ENCODE measurements at regions not wholly inside any gene's neighbourhood (a gene's known extent, or its start where the extent isn't known, plus 50 kb on each side); places are given as distances from the start of the nearest gene placed in this dataset.

DNA sequence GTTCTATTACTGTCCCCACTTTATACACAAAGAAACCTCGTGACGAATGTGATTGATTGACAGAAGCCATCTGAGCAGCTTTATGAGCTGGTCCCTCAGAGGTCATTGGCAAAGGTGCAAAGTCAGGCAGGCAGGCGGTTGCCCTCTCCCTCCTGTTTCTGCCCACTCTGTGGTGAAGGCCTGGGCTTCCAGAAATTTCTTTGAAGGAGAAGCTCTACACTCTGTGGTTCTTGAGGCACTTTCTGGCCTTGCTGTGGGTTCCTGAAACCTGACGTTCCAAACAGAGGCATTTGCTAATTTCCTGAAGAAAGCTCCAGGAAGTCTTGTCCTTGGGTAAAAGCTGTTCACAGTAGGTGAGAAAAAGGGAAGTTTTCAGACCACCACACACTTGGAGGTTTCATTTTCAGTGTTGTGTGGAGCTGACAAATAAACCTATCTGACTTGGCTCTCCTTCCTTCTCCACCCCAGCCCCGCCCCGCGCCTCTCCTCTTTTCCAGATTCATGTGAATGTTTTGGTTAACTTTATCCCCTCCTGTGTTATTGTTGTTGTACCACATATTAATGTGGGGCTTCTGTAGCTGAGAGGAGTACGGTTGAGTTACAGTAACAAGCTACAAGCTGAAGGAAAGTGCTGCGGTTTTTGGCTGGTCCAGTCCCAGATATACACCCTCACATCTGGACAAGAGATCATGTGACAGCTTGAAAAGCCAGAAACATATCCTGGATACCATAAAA is 274.1 kb downstream of the CLIC5 start:
- DNase-seq (ENCODE audit: low read depth in 2 of 2), result no peak

DNA sequence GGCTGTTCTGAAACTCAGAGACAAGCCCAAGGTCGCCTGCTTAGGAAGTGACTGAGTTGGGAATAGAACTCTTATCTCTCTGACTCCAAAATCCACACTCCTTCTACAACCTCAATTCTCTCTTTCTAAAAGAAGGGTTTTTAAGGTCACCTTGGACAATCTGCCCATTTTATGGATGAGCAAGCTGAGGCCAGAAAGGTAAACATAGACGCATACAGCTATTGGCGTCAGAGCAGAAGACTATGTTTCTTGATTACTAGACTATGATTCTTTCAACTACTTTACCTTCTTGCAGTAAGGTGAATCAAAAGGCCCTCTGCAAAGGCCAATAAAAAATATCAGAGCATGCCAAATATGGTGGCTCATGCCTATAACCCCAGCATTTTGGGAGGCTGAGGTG is 276.6 kb downstream of the CLIC5 start:
- no peak for DNase-seq (ENCODE audit: low read depth in 2 of 2)

DNA sequence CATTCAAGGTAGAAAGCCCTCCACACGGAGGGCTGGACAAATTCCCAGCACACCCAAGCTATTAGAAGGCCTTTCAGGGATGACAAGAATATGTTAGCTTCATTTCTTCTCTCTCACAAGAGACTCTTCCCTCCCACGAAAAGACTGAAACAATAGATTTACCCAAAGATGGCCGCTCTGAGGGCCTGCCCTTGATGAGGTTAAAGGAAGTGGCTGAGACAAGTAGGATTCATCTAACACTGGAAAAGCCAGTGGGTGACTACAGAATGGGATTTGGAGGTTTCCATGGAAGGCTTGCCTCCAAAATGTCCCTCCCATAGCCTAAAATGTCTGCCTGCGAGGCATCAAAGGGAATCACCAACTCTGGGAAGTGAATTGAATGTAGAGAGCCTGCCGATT is 277.6 kb downstream of the CLIC5 start:
- no peak for DNase-seq (ENCODE audit: low read depth in 2 of 2)

DNA sequence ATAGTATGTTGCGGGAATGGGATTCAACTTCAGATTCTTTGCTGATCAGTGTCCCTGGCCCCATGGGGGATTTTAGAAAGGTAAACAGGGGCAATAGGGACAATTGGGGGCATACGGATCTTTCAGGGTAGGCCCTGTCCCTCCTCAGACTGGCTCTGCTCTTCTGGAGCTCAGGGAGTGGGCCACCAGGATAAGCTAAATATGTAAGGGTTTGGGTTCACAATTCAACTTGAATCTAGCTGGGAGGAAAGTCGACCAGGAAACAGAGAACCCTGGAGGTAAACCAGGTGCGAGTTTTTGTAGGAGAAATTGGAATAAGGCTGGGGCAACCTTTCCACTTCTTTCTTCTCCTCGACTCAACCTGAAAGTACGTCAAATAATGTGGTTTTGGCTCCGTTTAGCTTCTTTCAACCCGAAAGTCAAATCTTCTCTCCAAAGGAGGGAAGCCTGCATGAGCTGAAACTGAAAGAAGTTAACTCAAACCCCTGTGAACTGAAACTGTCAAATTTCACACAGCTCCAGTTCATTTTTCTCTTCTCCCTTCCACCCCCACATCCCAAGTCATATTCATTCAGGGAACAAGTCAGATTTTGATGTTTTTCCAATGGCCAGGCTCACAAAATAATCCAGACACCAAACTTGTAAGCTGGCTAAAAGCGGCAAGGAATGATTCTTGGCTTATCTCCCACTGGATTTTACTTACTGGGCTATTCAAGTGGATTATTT is 278.2 kb downstream of the CLIC5 start:
- no peak for DNase-seq (ENCODE audit: low read depth in 2 of 2)

DNA sequence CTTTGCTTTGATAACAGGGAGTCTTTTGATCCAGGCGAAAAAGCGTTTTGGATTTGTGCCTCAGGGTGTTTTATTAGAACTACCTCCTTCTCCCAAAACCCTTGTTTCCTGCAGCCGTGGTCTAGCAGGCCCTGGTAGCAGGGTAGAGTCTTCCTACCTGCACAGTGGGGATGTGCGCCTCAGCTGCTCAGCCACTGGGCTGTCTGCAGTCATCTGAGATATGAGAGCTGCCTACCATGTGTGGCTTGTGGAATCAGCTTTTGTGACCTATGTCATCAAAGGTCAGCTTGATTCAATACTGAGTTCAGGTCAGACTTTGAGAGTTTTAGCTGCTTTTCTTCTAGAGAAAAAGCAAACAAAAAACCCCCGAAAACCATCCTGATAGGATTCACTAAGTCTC is 279.5 kb downstream of the CLIC5 start:
- DNase-seq (ENCODE audit: low read depth in 2 of 2), result no peak

DNA sequence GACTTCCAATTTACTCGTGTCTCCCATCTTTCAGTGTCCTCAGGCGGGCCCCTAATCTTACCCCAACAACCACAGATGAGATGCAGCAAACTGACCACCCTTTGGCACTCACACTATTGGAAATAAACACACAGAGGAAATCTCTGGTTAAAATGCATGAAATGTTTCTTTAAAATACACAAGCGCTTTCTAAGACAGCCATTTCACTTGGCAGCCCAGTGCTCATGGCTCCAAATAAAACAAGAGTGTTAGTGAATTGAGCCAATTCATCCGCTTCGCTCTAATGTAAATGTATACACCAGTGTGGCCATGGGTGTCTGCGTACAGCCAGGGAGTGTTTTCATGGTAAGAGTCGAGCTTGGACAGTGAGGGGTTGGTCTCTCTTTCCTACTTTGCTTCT is 282.9 kb downstream of the CLIC5 start:
- DNase-seq (ENCODE audit: low read depth in 2 of 2), result no peak

DNA sequence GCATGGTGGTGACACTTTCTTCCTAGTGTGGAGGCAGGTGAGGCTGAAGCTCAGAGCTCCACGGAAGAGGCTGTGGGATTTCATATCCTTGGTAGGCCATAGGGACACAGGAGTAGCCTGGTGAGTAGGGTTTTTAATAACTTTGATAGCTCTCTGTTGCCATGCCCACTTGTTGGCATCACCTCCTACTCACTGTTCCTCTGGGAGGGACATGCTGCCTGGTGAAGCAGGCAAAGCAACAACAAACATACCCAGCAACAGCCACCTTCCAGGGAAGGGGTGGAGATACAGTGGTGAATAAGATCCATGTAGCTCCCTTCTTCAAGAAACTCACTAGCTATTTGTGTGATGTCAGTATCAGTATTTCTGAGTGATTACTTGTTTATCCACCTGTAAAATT is 285.4 kb downstream of the CLIC5 start:
- no peak for DNase-seq (ENCODE audit: low read depth in 2 of 2)

DNA sequence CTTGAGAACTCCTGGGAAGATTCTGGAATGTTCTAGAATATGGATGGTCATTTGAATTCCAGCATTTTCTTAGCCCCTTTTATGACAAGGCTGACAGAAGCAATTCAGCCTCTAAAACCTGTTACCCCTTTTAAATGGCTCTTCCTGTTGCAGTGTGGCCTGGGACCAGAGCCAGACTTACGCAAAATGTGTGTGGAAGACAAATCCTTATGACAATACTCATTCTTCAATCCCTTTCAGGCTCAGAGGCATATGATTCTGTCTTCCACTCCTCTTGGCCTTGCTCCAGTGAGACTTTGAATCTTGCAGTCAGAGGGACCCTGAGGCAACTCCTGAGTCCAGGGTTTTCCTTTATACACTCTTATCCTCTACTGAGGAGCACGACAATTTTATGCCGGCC is 287.0 kb downstream of the CLIC5 start:
- DNase-seq (ENCODE audit: low read depth in 2 of 2), result no peak

DNA sequence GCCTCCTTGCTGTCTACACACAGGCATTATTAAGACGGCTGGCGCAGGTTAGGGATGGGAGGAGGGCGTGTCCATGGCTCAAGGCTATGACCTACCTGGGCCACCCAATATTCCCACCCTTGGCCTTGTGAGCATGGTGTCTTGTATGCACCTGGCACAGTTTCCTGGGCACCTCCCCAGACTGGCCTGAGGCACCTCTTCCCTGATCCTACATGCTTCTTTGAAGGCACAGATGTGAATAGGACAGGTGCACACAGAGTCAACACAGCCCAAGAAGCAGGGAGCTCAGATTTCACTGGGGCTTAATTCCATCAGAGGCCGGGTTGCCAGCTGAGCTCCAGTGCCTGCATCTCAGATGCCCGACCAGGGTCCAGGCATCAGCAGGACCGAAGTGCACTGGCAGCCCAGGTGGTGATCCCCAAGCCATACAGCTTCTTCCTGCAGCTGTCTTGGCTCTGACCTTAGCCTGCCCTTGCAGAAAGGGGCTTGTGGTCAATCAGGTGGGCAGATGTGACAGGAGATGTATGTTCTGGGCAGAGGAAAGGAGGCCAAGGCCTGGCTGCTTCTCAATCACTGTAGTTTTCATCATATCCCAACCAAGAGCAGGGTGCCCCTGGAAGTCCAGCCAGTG is 287.7 kb downstream of the CLIC5 start:
- DNase-seq (ENCODE audit: low read depth in 2 of 2), result no peak

DNA sequence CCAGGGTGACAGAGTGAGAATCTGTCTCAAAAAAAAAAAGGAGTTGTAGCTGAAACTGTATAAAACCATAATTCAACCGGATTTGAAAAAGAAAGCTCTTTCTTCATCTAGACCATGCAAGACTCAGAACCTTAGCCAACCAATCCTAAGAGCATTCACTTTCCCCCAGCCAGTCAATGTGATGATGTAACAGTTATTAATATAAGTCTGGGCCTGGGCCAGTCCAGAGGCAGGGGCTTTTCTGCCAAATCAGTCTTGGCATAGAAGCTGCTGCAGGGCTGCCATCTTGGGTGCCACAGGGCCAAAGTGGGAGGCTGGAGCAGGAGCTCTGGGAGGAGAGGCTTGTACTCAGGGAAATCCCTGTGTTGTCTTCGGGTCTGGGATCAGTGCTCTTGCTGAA is 288.4 kb downstream of the CLIC5 start:
- no peak for DNase-seq (ENCODE audit: low read depth in 2 of 2)

DNA sequence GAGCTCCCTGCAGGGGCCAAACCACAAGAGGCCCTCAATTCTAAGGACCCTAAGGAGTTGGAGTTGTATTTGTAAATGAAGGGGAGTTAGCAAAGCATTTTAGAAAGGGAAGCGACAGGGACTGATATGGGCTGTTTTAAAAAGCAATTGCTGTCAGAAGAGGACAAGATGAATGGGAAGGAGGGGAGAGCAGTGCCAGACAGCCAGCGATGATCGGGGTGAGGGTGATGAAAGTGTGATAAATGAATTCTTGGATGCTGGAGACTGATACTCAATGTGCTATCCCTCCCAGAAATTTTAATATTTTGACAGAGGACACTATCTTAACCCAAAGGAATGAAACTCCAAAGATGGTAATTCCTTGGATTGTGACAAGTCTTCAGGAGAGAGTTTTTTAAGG is 289.2 kb downstream of the CLIC5 start:
- DNase-seq (ENCODE audit: low read depth in 2 of 2), result no peak

DNA sequence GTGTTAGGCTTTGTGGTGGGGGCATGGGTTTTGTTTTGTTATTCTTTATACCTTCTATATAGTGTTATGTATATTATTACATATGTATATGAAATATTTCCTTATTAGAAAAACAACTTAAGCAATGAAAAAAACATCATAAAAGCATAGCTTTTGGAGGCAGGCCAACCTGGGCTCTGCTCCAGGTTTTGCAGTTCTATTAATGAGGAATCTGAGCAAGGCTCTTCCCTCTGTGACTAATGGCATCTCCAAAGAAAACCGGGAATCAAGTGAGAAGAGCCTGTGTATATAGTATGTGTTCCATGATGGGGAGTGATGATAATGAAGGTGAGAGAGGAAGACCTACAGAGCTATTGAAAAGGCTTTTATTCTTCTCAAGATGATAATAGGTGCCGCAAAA is 291.1 kb downstream of the CLIC5 start:
- DNase-seq (ENCODE audit: low read depth in 2 of 2), result no peak

DNA sequence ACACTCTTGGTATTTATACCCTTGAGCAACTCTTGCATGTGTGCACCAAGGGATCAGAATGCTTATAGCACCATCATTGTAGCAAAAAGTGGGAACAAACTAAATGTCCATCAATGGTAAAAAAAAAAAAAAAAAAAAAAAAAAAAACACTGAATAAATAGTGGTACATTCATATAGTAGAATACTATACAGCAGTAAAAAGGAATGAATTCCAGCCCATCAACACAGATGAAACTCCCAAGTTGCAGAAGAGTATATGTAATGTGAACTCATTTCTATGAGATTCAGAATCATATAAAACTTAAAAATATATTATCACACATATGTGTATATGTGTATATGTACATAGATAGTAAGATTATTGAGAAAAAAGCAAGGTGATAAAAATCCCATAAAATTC is 291.6 kb downstream of the CLIC5 start:
- DNase-seq (ENCODE audit: low read depth in 2 of 2), result no peak

DNA sequence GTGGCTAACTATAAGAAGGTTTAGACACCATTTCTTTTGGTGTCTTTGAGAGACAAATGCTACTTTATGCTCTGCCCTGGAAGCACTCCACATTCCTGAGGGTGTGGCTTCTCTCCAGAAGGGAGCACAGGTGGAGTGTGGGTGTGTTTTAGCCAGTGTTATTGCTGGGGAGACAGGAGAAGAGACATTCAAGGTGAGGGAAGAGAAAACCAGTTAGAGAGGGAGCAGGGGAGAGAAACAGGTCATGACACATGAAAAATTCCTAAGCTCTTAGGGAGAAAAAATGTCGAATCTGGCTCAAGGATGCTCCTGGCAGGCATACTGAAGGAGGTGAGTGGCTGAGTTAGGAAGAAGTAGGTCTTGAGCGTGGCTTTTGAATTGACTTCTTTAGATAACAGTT is 292.8 kb downstream of the CLIC5 start:
- no peak for DNase-seq (ENCODE audit: low read depth in 2 of 2)

DNA sequence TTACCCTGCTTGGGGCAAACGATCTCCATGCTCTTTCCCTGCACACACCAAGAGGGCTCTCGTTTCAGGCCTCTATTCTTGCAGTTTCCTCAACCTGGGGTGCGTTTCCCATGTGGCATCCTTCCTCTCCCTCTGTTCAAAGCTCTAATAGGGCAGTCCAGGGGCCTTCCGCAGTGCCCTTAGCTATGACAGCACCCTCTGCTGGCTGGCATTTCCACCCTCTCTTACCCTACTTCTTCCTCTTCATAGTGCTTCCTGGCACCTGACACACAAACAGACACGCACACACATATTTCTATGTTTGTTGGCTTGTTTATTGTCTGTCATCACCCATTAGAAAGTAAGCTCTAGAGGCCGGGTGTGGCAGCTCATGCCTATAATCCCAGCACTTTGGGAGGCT is 294.0 kb downstream of the CLIC5 start:
- DNase-seq (ENCODE audit: low read depth in 2 of 2), result no peak

DNA sequence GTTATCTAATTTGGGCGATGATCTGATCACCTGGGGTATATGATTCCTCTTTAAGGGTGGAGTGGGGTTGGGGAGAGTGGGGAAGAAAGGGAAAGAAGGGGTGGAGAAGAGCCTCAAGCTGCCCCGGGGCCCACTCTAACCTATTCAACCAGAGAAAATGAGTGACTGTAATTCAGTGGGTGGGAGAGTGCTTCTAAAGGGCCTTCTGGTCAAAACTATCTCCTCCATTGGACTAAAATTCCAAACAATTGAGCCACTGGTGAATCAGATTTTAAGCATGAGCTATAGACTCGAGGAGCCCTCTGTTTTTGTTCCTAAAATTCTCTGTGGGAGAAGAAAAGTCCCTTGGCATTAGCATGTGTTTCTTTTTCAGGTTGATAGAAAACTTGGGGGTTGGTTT is 296.8 kb downstream of the CLIC5 start:
- no peak for DNase-seq (ENCODE audit: low read depth in 2 of 2)

DNA sequence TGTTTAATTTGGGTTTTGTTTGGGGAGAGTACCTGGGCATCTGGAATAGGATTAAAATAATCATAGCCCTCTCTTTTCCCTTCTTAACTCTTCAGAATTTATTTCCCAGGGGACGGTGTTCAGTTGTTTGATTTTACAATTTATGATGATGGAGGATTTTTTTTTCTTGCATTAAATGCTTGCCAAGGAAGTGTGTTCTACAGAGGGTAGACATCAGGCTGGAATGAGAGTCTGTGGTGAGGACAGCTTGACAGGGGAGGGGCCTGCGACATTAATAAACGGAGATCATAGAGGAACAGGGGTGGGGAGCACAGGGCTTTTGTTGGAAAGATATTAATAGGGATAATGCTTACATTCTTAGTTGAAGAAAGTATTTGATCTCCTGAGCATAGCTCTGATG is 297.5 kb downstream of the CLIC5 start:
- DNase-seq (ENCODE audit: low read depth in 2 of 2), result no peak

DNA sequence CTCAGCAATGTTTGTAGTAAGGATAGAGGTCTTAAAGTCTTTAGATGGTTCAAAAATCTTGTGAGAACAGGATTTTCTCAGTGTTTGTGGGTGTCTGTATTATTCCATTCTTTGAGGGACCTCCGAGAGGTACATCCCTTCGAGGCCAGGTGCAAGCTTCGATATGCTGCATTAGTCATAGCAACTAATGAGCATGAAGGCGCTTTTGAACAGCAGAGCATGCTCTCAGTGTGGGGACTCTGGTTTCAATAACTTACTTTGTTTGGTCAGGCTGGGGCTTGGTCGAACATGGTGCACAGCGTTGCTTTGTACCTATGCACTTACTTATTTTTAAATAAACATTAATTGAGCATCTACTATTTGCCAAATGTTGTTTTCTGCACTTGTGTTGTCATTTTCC is 297.9 kb downstream of the CLIC5 start:
- DNase-seq (ENCODE audit: low read depth in 2 of 2), result no peak

DNA sequence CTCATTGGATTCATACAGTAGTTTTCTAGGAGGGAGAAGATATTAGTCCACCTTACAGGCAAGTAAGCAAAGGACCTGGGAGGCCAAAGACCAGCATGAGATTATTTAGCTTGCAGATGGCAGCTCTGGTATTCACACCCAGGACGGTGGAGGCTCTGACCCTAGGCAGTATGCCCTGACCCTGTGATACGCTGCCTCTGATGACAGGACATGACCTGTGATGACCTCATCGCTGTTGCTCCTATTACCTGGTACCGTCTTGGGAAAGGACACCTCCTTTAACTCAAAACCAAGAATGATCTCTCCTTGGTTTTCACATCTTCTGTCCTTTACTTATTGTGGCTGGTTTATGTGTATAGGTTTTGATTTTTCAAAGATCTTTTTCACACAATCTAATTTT is 298.6 kb downstream of the CLIC5 start:
- no peak for DNase-seq (ENCODE audit: low read depth in 2 of 2)

DNA sequence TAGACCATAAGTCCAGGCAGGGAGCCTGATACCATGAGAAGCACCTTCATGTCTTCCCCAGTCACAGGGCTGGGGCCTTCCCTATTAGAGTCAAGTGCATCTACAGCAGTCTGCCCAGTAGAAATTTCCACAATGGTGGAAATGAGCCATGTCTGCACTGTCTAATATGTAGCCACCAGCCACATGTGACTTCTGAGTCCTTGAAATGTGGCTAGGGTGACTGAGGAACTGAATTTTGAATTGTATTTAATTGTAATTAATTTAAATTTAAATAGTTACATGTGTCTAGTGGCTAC is 300.2 kb downstream of the CLIC5 start:
- no peak for DNase-seq (ENCODE audit: low read depth in 2 of 2)

DNA sequence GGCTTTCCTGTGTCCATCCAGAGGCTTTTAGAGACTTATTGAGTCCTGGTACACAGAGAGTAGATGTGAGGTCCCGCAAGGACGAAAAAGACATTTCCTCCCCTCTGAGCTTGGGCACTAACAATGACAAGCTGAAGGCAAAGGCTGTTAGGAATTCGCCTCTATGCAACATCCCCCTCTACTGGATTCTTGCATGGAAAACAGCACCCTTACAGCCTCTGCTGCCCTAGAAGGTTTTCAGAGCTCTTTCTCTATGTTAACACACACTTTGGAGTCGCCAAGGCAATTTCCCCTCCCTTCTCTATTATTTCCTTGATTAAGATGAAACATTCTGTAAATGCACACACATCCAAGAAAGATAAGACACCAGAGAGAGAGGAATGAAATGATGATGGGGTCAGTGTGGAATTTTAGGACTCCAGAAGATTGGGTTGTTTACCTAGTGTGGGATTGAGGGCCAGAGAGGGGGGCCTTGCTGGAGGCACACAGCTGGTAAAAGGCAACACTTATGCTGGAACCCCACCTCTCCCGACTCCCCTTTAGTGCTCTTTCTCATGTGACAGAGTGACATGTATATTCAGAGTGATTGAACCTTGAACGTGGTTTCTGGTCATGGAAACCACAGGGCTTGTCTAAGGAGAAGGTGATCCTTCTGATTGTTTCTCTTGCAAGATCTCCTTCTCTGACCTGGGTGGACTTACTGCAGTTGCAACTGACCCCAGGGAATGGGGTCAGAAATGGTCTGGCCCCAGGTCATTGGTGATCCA is 300.7 kb downstream of the CLIC5 start:
- peak in 1 of 2 donors; percentile 41 for DNase-seq (ENCODE audit: low read depth in 2 of 2)

DNA sequence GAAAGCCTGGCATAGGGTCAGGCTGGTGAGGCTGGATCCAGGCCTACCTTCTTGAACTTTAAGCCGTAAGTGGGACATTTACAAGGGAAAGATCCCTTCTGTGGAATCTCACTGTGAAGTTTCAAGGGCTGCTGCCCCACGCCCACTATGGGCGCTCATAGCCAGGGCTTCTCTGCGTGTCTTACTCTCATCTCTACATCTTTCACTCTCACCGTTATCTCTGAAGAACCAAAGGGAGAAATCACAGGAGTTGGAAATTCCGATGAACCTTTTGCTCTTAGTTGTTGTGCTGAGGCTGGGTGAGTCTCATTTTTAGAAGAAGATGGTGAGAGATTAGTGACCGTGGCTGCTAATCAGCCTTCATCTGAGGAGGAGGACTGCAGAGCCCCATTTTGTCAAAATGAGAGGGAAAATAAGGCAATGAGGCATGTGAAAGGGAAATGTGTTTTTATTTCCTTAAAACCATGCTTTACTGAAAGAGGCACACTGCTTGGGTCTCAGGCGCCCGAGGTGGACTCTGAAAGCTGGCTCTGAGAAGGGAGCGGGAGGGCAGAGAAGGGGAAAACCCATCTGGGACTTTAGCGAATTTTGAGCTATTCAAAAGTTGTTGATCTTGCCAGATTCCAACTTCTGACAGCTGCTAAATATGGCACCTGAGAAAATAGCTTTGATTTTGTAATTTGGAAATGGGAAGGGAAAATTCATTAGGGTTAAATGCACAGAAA is 301.5 kb downstream of the CLIC5 start:
- DNase-seq (ENCODE audit: low read depth in 2 of 2), result peak in 1 of 2 donors; percentile 15
